ENCODE measurements at regions not wholly inside any gene's neighbourhood (a gene's known extent, or its start where the extent isn't known, plus 50 kb on each side); places are given as distances from the start of the nearest gene placed in this dataset.
"Not testable (repeated sequence)": the region's sequence is repeated elsewhere in the genome, so short reads cannot be mapped to it uniquely, and the experiment has no call there.

GRCh38 chr10:65111059-65111458, 1589.9 kb downstream of the REEP3 start:
- not testable (repeated sequence) for DNase-seq

- DNase-seq = no peak
Measured at GRCh38 chr10:65112573-65112972, 1591.4 kb downstream of the REEP3 start.

GRCh38 chr10:65123120-65123519, 1601.9 kb downstream of the REEP3 start:
- no peak for DNase-seq

- DNase-seq = no peak
Measured at GRCh38 chr10:65125212-65125611, 1604.0 kb downstream of the REEP3 start.

GRCh38 chr10:65126288-65126687, 1605.1 kb downstream of the REEP3 start:
- DNase-seq = no peak

- DNase-seq = no peak
Measured at GRCh38 chr10:65128277-65128676, 1607.1 kb downstream of the REEP3 start.

GRCh38 chr10:65130162-65130758, 1609.1 kb downstream of the REEP3 start:
- DNase-seq = no peak

GRCh38 chr10:65133652-65134051, 1612.5 kb downstream of the REEP3 start:
- DNase-seq = no peak

GRCh38 chr10:65135508-65135907, 1614.3 kb downstream of the REEP3 start:
- no peak for DNase-seq

- no peak for DNase-seq
Measured at GRCh38 chr10:65142641-65143435, 1621.6 kb downstream of the REEP3 start.

GRCh38 chr10:65143723-65144122, 1622.5 kb downstream of the REEP3 start:
- no peak for DNase-seq

GRCh38 chr10:65149878-65150277, 1628.7 kb downstream of the REEP3 start:
- DNase-seq = no peak

- DNase-seq = no peak
Measured at GRCh38 chr10:65166272-65166671, 1645.1 kb downstream of the REEP3 start.

GRCh38 chr10:65172249-65172648, 1651.0 kb downstream of the REEP3 start:
- DNase-seq = no peak

GRCh38 chr10:65176994-65177393, 1655.8 kb downstream of the REEP3 start:
- DNase-seq = no peak

GRCh38 chr10:65183236-65183635, 1662.0 kb downstream of the REEP3 start:
- DNase-seq = no peak

GRCh38 chr10:65186668-65187067, 1665.5 kb downstream of the REEP3 start:
- DNase-seq = not testable (repeated sequence)

- no peak for DNase-seq
Measured at GRCh38 chr10:65194126-65194525, 1672.9 kb downstream of the REEP3 start.

- no peak for DNase-seq
Measured at GRCh38 chr10:65194555-65194954, 1673.4 kb downstream of the REEP3 start.

- no peak for DNase-seq
Measured at GRCh38 chr10:65196111-65196510, 1674.9 kb downstream of the REEP3 start.

GRCh38 chr10:65197935-65198334, 1676.7 kb downstream of the REEP3 start:
- no peak for DNase-seq

- DNase-seq = no peak
Measured at GRCh38 chr10:65201491-65201890, 1680.3 kb downstream of the REEP3 start.

- DNase-seq = no peak
Measured at GRCh38 chr10:65204999-65205398, 1683.8 kb downstream of the REEP3 start.

GRCh38 chr10:65213170-65213569, 1692.0 kb downstream of the REEP3 start:
- no peak for DNase-seq

GRCh38 chr10:65219444-65219843, 1698.2 kb downstream of the REEP3 start:
- no peak for DNase-seq
